ENCODE measurements at regions not wholly inside any gene's neighbourhood (a gene's known extent, or its start where the extent isn't known, plus 50 kb on each side); places are given as distances from the start of the nearest gene placed in this dataset.

DNA sequence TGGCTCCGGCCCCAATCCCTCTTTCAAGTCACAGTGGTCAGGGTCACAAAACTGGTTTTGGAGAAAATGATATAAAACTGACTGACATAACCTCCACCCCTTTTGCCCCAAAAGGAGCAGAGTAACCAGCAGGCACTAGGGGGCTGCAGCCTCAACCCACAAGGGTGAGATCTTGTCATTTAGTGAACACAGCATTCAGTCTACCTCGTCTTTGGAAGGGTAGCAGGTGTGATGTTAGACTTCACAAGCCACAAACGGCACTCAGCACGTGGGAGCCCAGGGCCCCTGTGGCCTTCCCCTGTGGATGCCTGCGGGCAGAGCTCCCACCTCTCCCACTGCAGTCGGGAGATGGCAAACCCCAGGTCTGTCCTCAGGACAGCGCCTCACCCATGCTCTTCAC, 372.1 kb upstream of the MYT1L start:
- Histone ChIP-seq H3K36me3 (ENCODE audit: control insufficient read depth, insufficient read depth, low read length) (no peaks in the 10 kb centered on the region), H3K4me3 (ENCODE audit: low read length) (no peak overlapping the region), H3K27ac (ENCODE audit: low read depth, low read length) (no peak overlapping the region), H3K4me1 (ENCODE audit: control insufficient read depth, insufficient read depth, low read length) (no peaks in the 10 kb centered on the region), H3K9ac (ENCODE audit: extremely low read depth, low read length, poor library complexity, severe bottlenecking) (no peak overlapping the region), H3K9me3 (ENCODE audit: control insufficient read depth, low read length) (no peaks in the 10 kb centered on the region), H3K27me3 (ENCODE audit: control insufficient read depth, insufficient read depth, low read length, poor library complexity, severe bottlenecking) (no peaks in the 10 kb centered on the region)
- Mint-ChIP-seq H3K9me3 (no peaks in the 10 kb centered on the region), H3K27ac (no peak overlapping the region), H3K4me1 (peaks cover 35% of the 10 kb centered on the region), H3K27me3 (ENCODE audit: insufficient read depth) (peaks cover 2% of the 10 kb centered on the region), H3K4me3 (no peak overlapping the region), H3K36me3 (ENCODE audit: low read depth) (no peaks in the 10 kb centered on the region)
- no peak for DNase-seq
- TF ChIP-seq, protein P1, sequence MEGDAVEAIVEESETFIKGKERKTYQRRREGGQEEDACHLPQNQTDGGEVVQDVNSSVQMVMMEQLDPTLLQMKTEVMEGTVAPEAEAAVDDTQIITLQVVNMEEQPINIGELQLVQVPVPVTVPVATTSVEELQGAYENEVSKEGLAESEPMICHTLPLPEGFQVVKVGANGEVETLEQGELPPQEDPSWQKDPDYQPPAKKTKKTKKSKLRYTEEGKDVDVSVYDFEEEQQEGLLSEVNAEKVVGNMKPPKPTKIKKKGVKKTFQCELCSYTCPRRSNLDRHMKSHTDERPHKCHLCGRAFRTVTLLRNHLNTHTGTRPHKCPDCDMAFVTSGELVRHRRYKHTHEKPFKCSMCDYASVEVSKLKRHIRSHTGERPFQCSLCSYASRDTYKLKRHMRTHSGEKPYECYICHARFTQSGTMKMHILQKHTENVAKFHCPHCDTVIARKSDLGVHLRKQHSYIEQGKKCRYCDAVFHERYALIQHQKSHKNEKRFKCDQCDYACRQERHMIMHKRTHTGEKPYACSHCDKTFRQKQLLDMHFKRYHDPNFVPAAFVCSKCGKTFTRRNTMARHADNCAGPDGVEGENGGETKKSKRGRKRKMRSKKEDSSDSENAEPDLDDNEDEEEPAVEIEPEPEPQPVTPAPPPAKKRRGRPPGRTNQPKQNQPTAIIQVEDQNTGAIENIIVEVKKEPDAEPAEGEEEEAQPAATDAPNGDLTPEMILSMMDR (conservative IDR thresholded peaks at IDR 0.05) = peak; percentile 35
- WGBS, 2 experiments (ENCODE audit: insufficient coverage in 1 of 2, insufficient read length in 1 of 2) = 92% methylated on average over 4 to 7 of the region's 7 CpGs

DNA sequence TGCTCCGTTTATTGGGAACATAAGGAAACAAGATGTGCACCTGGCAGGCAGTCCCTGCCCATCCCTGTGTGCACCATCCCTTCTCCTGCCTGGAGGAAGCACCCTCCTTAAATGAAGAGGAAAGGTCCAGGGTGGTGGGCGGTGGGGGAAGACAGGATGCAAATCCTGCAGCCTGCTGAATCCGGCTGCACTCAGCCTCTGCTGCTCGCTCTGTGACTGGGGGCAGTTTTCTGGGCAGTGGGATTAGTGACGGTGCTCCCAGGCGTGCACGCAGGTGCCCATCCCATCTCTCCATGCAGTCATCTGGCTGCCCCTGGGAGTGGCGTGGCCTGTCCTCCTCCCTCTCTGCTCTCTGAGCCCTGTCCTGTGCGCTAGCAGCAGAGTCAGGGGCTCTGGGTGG, 371.3 kb upstream of the MYT1L start:
- H3K27ac Mint-ChIP-seq = no peak overlapping the region
- peaks cover 2% of the 10 kb centered on the region for H3K27me3 Mint-ChIP-seq (ENCODE audit: insufficient read depth)
- peaks cover 34% of the 10 kb centered on the region for H3K4me1 Mint-ChIP-seq
- no peak overlapping the region for H3K27ac ChIP-seq (ENCODE audit: low read depth, low read length)
- H3K4me3 ChIP-seq (ENCODE audit: low read length) = no peak overlapping the region
- WGBS, 2 experiments (ENCODE audit: insufficient coverage in 1 of 2, insufficient read length in 1 of 2) = 82 to 89% methylated on average over 7 to 9 of the region's 9 CpGs
- no peaks in the 10 kb centered on the region for H3K9me3 Mint-ChIP-seq
- TF ChIP-seq, protein P1 (conservative IDR thresholded peaks at IDR 0.05) = no peak
- no peak overlapping the region for H3K4me3 Mint-ChIP-seq
- H3K36me3 Mint-ChIP-seq (ENCODE audit: low read depth) = no peaks in the 10 kb centered on the region
- H3K27me3 ChIP-seq (ENCODE audit: control insufficient read depth, insufficient read depth, low read length, poor library complexity, severe bottlenecking) = no peaks in the 10 kb centered on the region
- DNase-seq = no peak
- H3K9me3 ChIP-seq (ENCODE audit: control insufficient read depth, low read length) = no peaks in the 10 kb centered on the region
- H3K4me1 ChIP-seq (ENCODE audit: control insufficient read depth, insufficient read depth, low read length) = no peaks in the 10 kb centered on the region
- H3K36me3 ChIP-seq (ENCODE audit: control insufficient read depth, insufficient read depth, low read length) = no peaks in the 10 kb centered on the region
- no peak overlapping the region for H3K9ac ChIP-seq (ENCODE audit: extremely low read depth, low read length, poor library complexity, severe bottlenecking)

DNA sequence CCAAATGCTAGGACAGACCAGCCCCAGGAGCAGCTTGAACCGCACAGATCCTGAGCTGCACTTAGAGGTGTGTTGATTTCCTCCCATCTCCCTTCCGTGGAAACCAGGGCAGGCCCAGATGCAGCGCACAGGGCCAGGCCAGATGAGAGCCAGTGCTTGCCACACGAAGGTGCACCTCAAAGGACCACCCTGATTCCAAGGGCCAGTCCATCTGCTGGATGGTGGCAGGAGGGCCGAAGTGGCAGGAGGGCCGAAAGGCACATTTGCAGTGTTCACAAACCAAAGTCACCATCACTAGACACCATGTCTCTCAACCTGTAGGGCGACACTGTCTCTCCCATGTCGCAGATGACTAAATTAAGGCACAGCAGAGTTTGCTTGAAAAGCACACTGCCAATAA, 370.7 kb upstream of the MYT1L start:
- H3K4me3 Mint-ChIP-seq = no peak overlapping the region
- H3K36me3 Mint-ChIP-seq (ENCODE audit: low read depth) = no peaks in the 10 kb centered on the region
- H3K27ac ChIP-seq (ENCODE audit: low read depth, low read length) = no peak overlapping the region
- no peak for DNase-seq
- H3K9me3 ChIP-seq (ENCODE audit: control insufficient read depth, low read length) = no peaks in the 10 kb centered on the region
- no peak overlapping the region for H3K4me3 ChIP-seq (ENCODE audit: low read length)
- peaks cover 2% of the 10 kb centered on the region for H3K27me3 Mint-ChIP-seq (ENCODE audit: insufficient read depth)
- no peak overlapping the region for H3K9ac ChIP-seq (ENCODE audit: extremely low read depth, low read length, poor library complexity, severe bottlenecking)
- no peaks in the 10 kb centered on the region for H3K4me1 ChIP-seq (ENCODE audit: control insufficient read depth, insufficient read depth, low read length)
- H3K4me1 Mint-ChIP-seq = peaks cover 28% of the 10 kb centered on the region
- no peaks in the 10 kb centered on the region for H3K36me3 ChIP-seq (ENCODE audit: control insufficient read depth, insufficient read depth, low read length)
- TF ChIP-seq, protein P1 (conservative IDR thresholded peaks at IDR 0.05) = no peak
- H3K27ac Mint-ChIP-seq = no peak overlapping the region
- no peaks in the 10 kb centered on the region for H3K9me3 Mint-ChIP-seq
- 82 to 88% methylated on average over 7 to 8 of the region's 8 CpGs for WGBS, 2 experiments (ENCODE audit: insufficient coverage in 1 of 2, insufficient read length in 1 of 2)
- H3K27me3 ChIP-seq (ENCODE audit: control insufficient read depth, insufficient read depth, low read length, poor library complexity, severe bottlenecking) = no peaks in the 10 kb centered on the region
